AG10803 (cell line): ENCODE measurements at regions not wholly inside any gene's neighbourhood (a gene's known extent, or its start where the extent isn't known, plus 50 kb on each side); places are given as distances from the start of the nearest gene placed in this dataset.
"Not testable (repeated sequence)": the region's sequence is repeated elsewhere in the genome, so short reads cannot be mapped to it uniquely, and the experiment has no call there.

Experiments
- DNase-seq: peaks from one replicate; pipeline ENCODE4 v3.0.0; 2010; ENCODE audit warnings: low read depth
- H3K4me3 ChIP-seq: 2 replicates; pipeline ENCODE4 v1.5.1; 2011; ENCODE audit warnings: mild to moderate bottlenecking, low read length, control low read depth
- TF ChIP-seq, protein P1 (sequence below): conservative IDR thresholded peaks from 2 replicates; pipeline ENCODE4 v1.5.1; 2011; ENCODE audit warnings: mild to moderate bottlenecking, low read length, control low read depth, inconsistent platforms

DNA sequence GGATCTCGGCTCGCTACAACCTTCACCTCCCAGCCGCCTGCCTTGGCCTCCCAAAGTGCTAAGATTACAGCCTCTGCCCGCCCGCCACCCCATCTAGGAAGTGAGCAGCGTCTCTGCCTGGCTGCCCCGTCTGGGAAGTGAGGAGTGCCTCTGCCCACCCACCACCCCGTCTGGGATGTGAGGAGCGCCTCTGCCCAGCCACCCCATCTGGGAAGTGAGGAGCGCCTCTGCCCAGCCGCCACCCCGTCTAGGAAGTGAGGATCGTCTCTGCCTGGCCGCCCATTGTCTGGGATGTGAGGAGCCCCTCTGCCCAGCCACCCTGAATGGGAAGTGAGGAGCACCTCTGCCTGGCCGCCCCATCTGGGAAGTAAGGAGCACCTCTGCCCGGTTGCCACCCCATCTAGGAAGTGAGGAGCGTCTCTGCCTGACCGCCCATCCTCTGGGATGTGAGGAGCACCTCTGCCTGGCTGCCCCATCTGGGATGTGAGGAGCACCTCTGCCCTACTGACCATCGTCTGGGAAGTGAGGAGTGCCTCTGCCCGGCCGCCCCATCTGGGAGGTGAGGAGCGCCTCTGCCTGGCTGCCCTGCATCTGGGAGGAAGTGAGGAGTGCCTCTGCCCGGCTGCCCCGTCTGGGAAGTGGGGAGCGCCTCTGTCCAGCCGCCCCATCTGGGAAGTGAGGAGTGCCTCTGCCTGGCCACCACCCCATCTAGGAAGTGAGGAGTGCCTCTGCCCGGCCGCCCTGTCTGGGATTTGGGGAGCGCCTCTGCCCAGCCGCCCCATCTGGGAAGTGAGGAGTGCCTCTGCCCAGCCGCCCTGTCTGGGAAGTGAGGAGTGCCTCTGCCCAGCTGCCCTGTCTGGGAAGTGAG, 90.4 kb upstream of the ZNF519 start:
- DNase-seq, H3K4me3 ChIP-seq: not testable (repeated sequence)

DNA sequence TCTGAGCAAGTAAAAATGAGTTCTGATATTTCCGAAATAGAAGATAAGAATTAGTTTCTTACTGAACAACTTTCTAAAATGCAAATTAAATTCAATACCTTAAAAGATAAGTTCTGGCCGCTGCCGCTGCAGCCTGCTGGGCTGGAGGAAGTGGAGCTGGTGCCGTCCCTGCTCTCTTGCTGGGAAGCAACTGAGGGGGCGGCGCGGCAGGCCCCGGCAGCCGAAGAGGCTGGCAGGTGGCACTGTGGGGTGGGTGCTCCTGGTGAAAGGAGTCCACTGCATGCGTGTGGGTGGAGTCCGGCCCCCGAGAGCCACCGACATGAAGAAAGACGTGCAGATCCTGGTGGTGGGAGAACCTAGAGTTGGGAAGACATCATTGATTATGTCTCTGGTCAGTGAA, 89.5 kb upstream of the ZNF519 start:
- TF ChIP-seq, protein P1, sequence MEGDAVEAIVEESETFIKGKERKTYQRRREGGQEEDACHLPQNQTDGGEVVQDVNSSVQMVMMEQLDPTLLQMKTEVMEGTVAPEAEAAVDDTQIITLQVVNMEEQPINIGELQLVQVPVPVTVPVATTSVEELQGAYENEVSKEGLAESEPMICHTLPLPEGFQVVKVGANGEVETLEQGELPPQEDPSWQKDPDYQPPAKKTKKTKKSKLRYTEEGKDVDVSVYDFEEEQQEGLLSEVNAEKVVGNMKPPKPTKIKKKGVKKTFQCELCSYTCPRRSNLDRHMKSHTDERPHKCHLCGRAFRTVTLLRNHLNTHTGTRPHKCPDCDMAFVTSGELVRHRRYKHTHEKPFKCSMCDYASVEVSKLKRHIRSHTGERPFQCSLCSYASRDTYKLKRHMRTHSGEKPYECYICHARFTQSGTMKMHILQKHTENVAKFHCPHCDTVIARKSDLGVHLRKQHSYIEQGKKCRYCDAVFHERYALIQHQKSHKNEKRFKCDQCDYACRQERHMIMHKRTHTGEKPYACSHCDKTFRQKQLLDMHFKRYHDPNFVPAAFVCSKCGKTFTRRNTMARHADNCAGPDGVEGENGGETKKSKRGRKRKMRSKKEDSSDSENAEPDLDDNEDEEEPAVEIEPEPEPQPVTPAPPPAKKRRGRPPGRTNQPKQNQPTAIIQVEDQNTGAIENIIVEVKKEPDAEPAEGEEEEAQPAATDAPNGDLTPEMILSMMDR: no peak
- no peak overlapping the region for H3K4me3 ChIP-seq
- DNase-seq: no peak

DNA sequence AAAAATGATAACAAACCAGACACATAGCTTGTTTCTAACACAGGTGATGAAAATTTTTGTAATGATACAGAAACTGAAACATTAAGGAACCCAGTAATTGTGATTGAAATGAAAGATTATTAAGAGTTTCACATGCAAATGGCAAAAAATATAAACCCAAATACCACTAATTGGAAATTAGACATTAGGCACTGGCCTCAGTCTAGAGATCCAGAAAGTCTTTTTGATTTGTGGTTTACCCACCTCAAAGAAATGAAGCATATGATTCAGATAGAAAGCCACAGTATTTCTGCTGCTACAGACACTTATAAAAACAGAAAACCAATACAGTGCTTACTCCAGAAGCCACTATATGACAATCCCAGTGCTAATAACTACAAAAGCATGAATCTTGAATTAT, 83.7 kb upstream of the ZNF519 start:
- not testable (repeated sequence) for H3K4me3 ChIP-seq, DNase-seq

GRCh38 chr18:14203424-14203823, 71.2 kb upstream of the ZNF519 start:
- DNase-seq, H3K4me3 ChIP-seq: not testable (repeated sequence)

GRCh38 chr18:14190776-14191442, 58.7 kb upstream of the ZNF519 start:
- DNase-seq: not testable (repeated sequence)

GRCh38 chr18:14189858-14190257, 57.6 kb upstream of the ZNF519 start:
- DNase-seq: peak; percentile 8
- H3K4me3 ChIP-seq: no peak overlapping the region
- TF ChIP-seq, protein P1: no peak

More at GRCh38 chr18:14190776-14191442, 58.7 kb upstream of the ZNF519 start:
- H3K4me3 ChIP-seq: not testable (repeated sequence)

GRCh38 chr18:14188751-14189406, 56.6 kb upstream of the ZNF519 start:
- not testable (repeated sequence) for H3K4me3 ChIP-seq
- peak; percentile 14 for DNase-seq
